OCI-LY7 (cell line): ENCODE measurements at regions not wholly inside any gene's neighbourhood (a gene's known extent, or its start where the extent isn't known, plus 50 kb on each side); places are given as distances from the start of the nearest gene placed in this dataset.

Source experiments
- CTCF ChIP-seq: fragments of 200-600 bp; sonication (generic); conservative IDR thresholded peaks from 2 replicates; pipeline ENCODE4 v1.5.1; 2014; ENCODE audit warnings: mild to moderate bottlenecking, antibody characterized with exemption, low read length, moderate library complexity, mixed read lengths
- EZH2phosphoT487 ChIP-seq: fragments of 200-600 bp; sonication (generic); IDR thresholded peaks from 2 replicates; pipeline ENCODE4 v1.6.1; 2018; ENCODE audit warnings: low read depth, borderline replicate concordance, mild to moderate bottlenecking, mixed run types, antibody characterized with exemption, low read length, moderate library complexity, mixed read lengths

GRCh38 chr12:29893002-29893401 is 109.3 kb upstream of the TMTC1 start:
- TF ChIP-seq CTCF (no peak), EZH2phosphoT487 (no peak)
